ENCODE measurements at regions not wholly inside any gene's neighbourhood (a gene's known extent, or its start where the extent isn't known, plus 50 kb on each side); places are given as distances from the start of the nearest gene placed in this dataset.

DNA sequence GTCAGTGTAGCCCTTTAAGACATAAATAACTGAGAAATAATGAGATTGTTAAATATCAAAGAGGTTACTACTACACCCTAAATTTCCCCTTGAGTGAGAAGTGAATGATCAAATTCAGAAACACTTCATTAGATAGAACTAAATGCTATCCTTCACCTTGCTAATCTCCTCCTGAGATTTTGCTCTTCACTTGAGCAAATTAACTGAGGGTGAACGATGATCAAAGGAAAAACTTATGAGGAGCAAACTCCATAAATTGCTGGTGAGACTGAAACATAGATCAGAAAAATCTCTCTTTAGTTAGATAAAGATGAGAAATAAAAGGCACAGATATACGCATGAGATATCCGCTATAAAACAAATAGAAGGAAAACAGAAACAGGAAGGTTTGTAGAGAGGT lies 63.1 kb upstream of the TANC1 start:
- TF ChIP-seq, protein P1, sequence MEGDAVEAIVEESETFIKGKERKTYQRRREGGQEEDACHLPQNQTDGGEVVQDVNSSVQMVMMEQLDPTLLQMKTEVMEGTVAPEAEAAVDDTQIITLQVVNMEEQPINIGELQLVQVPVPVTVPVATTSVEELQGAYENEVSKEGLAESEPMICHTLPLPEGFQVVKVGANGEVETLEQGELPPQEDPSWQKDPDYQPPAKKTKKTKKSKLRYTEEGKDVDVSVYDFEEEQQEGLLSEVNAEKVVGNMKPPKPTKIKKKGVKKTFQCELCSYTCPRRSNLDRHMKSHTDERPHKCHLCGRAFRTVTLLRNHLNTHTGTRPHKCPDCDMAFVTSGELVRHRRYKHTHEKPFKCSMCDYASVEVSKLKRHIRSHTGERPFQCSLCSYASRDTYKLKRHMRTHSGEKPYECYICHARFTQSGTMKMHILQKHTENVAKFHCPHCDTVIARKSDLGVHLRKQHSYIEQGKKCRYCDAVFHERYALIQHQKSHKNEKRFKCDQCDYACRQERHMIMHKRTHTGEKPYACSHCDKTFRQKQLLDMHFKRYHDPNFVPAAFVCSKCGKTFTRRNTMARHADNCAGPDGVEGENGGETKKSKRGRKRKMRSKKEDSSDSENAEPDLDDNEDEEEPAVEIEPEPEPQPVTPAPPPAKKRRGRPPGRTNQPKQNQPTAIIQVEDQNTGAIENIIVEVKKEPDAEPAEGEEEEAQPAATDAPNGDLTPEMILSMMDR (IDR thresholded peaks at IDR 0.05) = no peak
- TF ChIP-seq POLR2A (IDR thresholded peaks at IDR 0.05) = no peak
